Muscle of arm (tissue), 1 donor: ENCODE measurements at regions not wholly inside any gene's neighbourhood (a gene's known extent, or its start where the extent isn't known, plus 50 kb on each side); places are given as distances from the start of the nearest gene placed in this dataset.
"Not testable (repeated sequence)": the region's sequence is repeated elsewhere in the genome, so short reads cannot be mapped to it uniquely, and the experiment has no call there.

ENCODE experiments used
- DNase-seq: peaks from one replicate; pipeline ENCODE4 v3.0.0-alpha.2; 2013

DNA sequence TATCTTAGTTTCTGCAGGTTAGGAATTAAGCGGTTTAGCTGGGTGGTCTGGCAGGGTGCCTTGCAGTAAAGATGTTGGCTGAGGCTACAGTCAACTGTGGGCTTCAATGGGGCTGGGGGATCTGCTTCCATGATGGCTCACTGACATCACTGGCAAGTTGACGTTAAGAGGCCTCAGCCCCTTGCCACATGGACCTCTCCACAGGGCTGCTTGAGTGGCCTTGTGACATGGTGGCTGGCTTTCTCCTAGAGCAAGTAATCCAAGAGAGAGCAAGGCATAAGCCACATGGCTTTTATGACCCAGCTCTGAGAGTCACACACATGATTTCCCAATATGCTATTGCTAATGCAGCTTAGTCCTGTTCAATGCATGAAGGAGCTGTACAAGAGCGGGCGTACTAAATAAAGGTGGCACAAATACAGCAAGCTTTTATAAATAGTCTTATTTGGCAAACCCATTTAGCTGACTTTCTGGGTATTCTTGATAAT lies 109.1 kb downstream of the SEPTIN7 start:
- DNase-seq: no peak

DNA sequence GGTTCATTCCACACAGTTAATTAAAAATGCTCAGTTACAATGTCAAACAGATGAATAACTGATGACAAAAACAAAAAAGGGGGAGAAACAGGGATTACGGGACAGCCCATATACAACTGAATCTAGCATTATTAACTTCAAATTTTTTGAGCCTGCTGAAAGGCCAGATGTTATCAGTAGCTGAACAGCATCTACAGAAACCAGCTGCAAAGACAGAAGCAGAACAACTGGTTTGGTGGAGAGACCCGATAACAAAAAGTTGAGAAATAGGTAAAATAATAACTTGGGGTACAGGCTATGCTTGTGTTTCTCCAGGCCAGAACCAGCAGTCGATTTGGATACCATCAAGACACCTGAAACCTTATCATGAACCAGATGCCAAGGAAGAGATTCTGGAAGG lies 109.8 kb downstream of the SEPTIN7 start:
- not testable (repeated sequence) for DNase-seq

- DNase-seq: not testable (repeated sequence)
Measured at GRCh38 chr7:35913350-35913749, 112.5 kb downstream of the SEPTIN7 start.

- DNase-seq: not testable (repeated sequence)
Measured at GRCh38 chr7:35914214-35914613, 113.4 kb downstream of the SEPTIN7 start.

GRCh38 chr7:35915247-35915955 lies 114.5 kb downstream of the SEPTIN7 start:
- not testable (repeated sequence) for DNase-seq

GRCh38 chr7:35918217-35918616 lies 117.4 kb downstream of the SEPTIN7 start:
- DNase-seq: not testable (repeated sequence)

DNA sequence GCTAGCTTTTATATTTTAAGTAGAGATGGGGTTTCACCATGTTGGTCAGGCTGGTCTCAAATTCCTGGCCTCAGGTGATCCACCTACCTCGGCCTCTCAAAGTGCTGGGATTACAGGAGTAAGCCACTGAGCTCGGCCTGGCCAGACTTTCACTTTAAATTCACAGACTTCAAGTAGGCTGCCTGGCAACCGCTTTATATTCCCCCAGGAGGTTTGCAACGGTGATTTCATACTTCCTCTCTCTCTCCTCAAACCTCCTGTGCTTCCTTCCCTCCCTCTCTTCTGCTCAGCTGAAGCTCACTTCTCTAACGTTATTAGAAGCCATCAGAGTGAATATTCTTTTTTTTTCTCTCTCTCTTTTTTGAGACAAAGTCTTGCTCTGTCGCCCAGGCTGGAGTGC lies 118.8 kb downstream of the SEPTIN7 start:
- not testable (repeated sequence) for DNase-seq

DNA sequence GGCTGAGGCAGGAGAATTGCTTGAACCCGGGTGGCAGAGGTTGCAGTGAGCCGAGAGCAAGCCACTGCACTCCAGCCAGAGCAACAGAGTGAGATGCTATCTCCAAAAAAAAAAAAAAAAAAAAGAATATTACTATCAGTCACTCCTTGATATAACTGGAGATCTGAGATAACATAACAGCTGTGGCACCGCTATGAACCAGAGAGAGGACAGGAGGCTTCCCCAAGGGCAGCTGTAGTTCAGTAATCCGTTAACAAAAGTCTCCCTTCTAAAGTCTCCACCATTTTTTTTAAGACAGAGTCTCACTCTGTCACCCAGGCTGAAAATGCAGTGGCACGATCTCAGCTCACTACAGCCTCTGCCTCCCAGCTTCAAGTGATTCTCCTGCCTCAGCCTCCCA lies 120.5 kb downstream of the SEPTIN7 start:
- DNase-seq: not testable (repeated sequence)

GRCh38 chr7:35924668-35925067 lies 123.8 kb downstream of the SEPTIN7 start:
- DNase-seq: not testable (repeated sequence)

GRCh38 chr7:35926966-35927365 lies 126.1 kb downstream of the SEPTIN7 start:
- not testable (repeated sequence) for DNase-seq

GRCh38 chr7:35931134-35931533 lies 130.3 kb downstream of the SEPTIN7 start:
- not testable (repeated sequence) for DNase-seq

- not testable (repeated sequence) for DNase-seq
Measured at GRCh38 chr7:35931551-35931950, 130.7 kb downstream of the SEPTIN7 start.

- not testable (repeated sequence) for DNase-seq
Measured at GRCh38 chr7:35940695-35941094, 139.8 kb downstream of the SEPTIN7 start.

DNA sequence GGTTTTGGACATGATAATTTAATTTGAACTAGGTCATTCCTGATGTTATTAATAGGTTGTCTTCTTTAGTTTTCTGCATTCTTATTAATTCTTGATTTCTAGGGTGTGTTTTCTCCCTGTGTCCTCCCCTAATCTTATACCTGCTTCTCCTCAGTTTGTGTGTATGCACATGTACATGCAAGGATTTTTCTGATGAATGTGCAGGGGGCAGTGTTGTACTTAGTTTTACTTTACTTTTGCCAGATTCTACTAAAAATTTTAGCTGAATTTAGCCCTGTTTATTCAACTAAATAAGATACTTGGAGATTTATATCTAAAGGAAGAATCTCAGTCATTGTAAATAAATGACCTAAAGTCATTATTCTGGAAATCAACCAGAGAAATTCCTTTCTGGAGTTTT lies 144.8 kb downstream of the SEPTIN7 start:
- not testable (repeated sequence) for DNase-seq

DNA sequence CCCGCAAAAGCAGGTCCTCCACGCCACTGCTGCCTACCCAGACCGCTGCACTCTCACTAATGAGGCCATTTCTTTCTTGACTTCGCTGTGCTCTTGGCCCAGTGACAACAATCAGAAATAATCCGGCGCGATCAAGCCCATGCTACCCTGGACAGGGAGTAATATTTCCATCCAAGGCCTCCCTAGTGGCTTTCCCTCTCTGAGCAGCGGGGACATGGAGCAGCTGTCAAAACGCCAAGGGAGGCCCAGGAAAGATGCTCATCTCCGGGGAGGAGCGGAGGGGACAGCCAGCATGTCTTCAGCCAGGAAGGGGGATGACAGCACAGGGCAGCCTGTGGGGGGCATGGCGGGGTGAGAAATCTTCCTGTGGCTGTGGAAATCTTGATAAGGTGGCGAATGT lies 154.9 kb downstream of the SEPTIN7 start:
- not testable (repeated sequence) for DNase-seq

- not testable (repeated sequence) for DNase-seq
Measured at GRCh38 chr7:35956988-35957387, 156.1 kb downstream of the SEPTIN7 start.

GRCh38 chr7:35961260-35961659 lies 160.4 kb downstream of the SEPTIN7 start:
- DNase-seq: not testable (repeated sequence)

- not testable (repeated sequence) for DNase-seq
Measured at GRCh38 chr7:35962607-35963006, 161.8 kb downstream of the SEPTIN7 start.

- no peak for DNase-seq
Measured at GRCh38 chr7:35967366-35968139, 166.7 kb downstream of the SEPTIN7 start.

GRCh38 chr7:35968140-35968940 lies 167.5 kb downstream of the SEPTIN7 start:
- no peak for DNase-seq

DNA sequence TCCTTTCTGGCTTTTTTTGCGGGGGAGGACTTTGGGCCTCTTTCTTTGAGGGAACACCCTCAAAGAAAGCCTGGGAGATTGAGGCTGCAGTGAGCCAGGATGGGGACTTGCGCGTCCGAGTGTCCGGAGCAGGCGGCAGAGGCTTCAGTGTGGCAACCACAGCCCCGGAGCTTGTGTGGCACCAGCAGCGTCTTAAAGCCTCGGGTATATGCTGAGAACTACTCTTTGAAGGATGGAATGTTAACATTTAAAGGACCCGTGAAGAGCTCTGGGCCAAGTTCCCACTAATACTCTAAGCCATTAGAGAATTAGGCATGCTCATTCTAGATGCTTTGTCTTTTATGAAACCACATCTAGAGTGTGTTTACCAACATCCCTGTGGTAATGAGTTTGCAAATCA lies 168.2 kb downstream of the SEPTIN7 start:
- DNase-seq: no peak

DNA sequence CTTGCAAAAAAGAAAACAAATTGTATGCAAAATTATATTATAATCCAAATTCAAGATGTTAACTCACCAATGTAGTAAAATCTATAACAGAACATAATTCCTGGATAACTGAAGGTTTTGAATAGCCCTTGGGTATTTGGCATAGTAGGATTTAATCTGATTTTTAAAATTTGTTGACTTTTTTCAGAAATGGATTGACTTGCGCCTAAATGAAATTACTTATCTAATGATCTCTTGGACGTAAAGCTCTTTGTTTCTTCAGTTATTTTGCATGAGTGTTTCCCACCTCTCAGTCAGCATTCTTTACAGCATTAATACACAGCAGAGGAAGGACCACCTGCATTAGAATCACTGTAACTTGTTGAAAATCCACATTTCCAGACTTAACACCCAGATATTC lies 169.6 kb downstream of the SEPTIN7 start:
- no peak for DNase-seq
